Type B pancreatic cell (in vitro differentiated cells): ENCODE measurements at regions not wholly inside any gene's neighbourhood (a gene's known extent, or its start where the extent isn't known, plus 50 kb on each side); places are given as distances from the start of the nearest gene placed in this dataset.

Source experiments
- DNase-seq: peaks from one replicate; pipeline ENCODE4 v3.0.0; 2021; ENCODE audit warnings: mixed read lengths; ENCODE audit not compliant: unreplicated experiment; ENCODE audit errors: extremely low spot score
- H3K27ac Mint-ChIP-seq: 2 replicates; pipeline ENCODE4 v1.8.0; 2021; ENCODE audit warnings: mild to moderate bottlenecking, mixed read lengths
- H3K27me3 Mint-ChIP-seq: 2 replicates; pipeline ENCODE4 v1.8.0; 2021; ENCODE audit warnings: mixed read lengths
- H3K36me3 Mint-ChIP-seq: 2 replicates; pipeline ENCODE4 v1.8.0; 2021; ENCODE audit warnings: mixed read lengths
- H3K4me1 Mint-ChIP-seq: one replicate; pipeline ENCODE4 v1.8.0; 2021; ENCODE audit warnings: mixed read lengths; ENCODE audit not compliant: unreplicated experiment
- H3K4me3 Mint-ChIP-seq: 2 replicates; pipeline ENCODE4 v1.8.0; 2021; ENCODE audit warnings: mild to moderate bottlenecking, mixed read lengths
- H3K9me3 Mint-ChIP-seq: 2 replicates; pipeline ENCODE4 v1.8.0; 2021; ENCODE audit warnings: mixed read lengths
- CTCF ChIP-seq: fragments of 200-600 bp; sonication (generic); conservative IDR thresholded peaks from 2 replicates; pipeline ENCODE4 v1.5.0; 2021; ENCODE audit warnings: antibody characterized with exemption, mild to moderate bottlenecking

- H3K9me3 Mint-ChIP-seq = no peaks in the 10 kb centered on the region
- TF ChIP-seq CTCF = no peak
- H3K4me3 Mint-ChIP-seq = no peak overlapping the region
- H3K27ac Mint-ChIP-seq = no peak overlapping the region
- DNase-seq = no peak
- H3K27me3 Mint-ChIP-seq = no peaks in the 10 kb centered on the region
- H3K36me3 Mint-ChIP-seq = no peaks in the 10 kb centered on the region
- H3K4me1 Mint-ChIP-seq = peaks cover 13% of the 10 kb centered on the region
Measured at GRCh38 chr2:212773808-212774339, 235.3 kb upstream of the ERBB4 start.

GRCh38 chr2:212770240-212770639 lies 231.6 kb upstream of the ERBB4 start:
- Mint-ChIP-seq H3K4me1 (no peaks in the 10 kb centered on the region), H3K27me3 (no peaks in the 10 kb centered on the region), H3K36me3 (no peaks in the 10 kb centered on the region), H3K4me3 (no peak overlapping the region), H3K9me3 (no peaks in the 10 kb centered on the region), H3K27ac (no peak overlapping the region)
- no peak for TF ChIP-seq CTCF
- DNase-seq = no peak

GRCh38 chr2:212766921-212767320 lies 228.3 kb upstream of the ERBB4 start:
- Mint-ChIP-seq H3K9me3 (no peaks in the 10 kb centered on the region), H3K27ac (no peak overlapping the region), H3K27me3 (no peaks in the 10 kb centered on the region), H3K4me1 (no peaks in the 10 kb centered on the region), H3K4me3 (no peak overlapping the region), H3K36me3 (no peaks in the 10 kb centered on the region)
- no peak for TF ChIP-seq CTCF
- no peak for DNase-seq

- Mint-ChIP-seq H3K4me1 (no peaks in the 10 kb centered on the region), H3K27me3 (no peaks in the 10 kb centered on the region), H3K27ac (no peak overlapping the region), H3K4me3 (no peak overlapping the region), H3K36me3 (no peaks in the 10 kb centered on the region), H3K9me3 (no peaks in the 10 kb centered on the region)
- no peak for TF ChIP-seq CTCF
- DNase-seq = no peak
Measured at GRCh38 chr2:212752730-212753351, 214.2 kb upstream of the ERBB4 start.

GRCh38 chr2:212745359-212745758 lies 206.8 kb upstream of the ERBB4 start:
- H3K4me1 Mint-ChIP-seq = no peaks in the 10 kb centered on the region
- DNase-seq = no peak
- no peak for TF ChIP-seq CTCF
- no peak overlapping the region for H3K27ac Mint-ChIP-seq
- H3K27me3 Mint-ChIP-seq = no peaks in the 10 kb centered on the region
- no peak overlapping the region for H3K4me3 Mint-ChIP-seq
- H3K36me3 Mint-ChIP-seq = no peaks in the 10 kb centered on the region
- no peaks in the 10 kb centered on the region for H3K9me3 Mint-ChIP-seq
